ENCODE measurements at regions not wholly inside any gene's neighbourhood (a gene's known extent, or its start where the extent isn't known, plus 50 kb on each side); places are given as distances from the start of the nearest gene placed in this dataset.

DNA sequence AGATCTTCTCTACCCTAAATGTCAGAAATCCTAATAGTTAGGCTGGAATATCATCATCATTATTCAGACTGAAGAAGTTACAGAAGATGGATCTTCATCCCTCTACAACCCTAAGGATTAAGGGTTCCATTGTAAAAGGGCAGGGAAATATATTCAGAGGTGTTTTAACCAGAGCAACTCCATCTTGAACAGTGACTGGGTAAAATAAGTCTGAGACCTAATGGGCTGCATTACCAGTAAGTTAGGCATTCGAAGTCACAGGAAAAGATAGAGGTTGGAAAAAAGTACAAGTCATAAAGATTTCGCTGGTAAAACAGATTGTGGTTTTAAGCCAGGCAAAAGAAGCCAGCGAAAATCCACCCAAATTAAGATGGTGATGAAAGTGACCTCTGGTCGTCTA is 968.7 kb downstream of the CNTNAP5 start:
- DNase-seq, result no peak
- no peaks in the 10 kb centered on the region for H3K4me1 Mint-ChIP-seq (ENCODE audit: low read depth)
- TF ChIP-seq, protein P1, sequence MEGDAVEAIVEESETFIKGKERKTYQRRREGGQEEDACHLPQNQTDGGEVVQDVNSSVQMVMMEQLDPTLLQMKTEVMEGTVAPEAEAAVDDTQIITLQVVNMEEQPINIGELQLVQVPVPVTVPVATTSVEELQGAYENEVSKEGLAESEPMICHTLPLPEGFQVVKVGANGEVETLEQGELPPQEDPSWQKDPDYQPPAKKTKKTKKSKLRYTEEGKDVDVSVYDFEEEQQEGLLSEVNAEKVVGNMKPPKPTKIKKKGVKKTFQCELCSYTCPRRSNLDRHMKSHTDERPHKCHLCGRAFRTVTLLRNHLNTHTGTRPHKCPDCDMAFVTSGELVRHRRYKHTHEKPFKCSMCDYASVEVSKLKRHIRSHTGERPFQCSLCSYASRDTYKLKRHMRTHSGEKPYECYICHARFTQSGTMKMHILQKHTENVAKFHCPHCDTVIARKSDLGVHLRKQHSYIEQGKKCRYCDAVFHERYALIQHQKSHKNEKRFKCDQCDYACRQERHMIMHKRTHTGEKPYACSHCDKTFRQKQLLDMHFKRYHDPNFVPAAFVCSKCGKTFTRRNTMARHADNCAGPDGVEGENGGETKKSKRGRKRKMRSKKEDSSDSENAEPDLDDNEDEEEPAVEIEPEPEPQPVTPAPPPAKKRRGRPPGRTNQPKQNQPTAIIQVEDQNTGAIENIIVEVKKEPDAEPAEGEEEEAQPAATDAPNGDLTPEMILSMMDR (IDR thresholded peaks at IDR 0.05), result no peak
- no peaks in the 10 kb centered on the region for H3K27me3 Mint-ChIP-seq (ENCODE audit: insufficient read depth)
- peaks cover 44% of the 10 kb centered on the region for H3K9me3 Mint-ChIP-seq
- H3K27ac Mint-ChIP-seq, result no peak overlapping the region
- 0 out of 2 replicates have a peak, but pooled peaks cover 5% of the 10 kb centered on the region for H3K36me3 Mint-ChIP-seq (ENCODE audit: low read depth)
- H3K4me3 Mint-ChIP-seq, result no peak overlapping the region

DNA sequence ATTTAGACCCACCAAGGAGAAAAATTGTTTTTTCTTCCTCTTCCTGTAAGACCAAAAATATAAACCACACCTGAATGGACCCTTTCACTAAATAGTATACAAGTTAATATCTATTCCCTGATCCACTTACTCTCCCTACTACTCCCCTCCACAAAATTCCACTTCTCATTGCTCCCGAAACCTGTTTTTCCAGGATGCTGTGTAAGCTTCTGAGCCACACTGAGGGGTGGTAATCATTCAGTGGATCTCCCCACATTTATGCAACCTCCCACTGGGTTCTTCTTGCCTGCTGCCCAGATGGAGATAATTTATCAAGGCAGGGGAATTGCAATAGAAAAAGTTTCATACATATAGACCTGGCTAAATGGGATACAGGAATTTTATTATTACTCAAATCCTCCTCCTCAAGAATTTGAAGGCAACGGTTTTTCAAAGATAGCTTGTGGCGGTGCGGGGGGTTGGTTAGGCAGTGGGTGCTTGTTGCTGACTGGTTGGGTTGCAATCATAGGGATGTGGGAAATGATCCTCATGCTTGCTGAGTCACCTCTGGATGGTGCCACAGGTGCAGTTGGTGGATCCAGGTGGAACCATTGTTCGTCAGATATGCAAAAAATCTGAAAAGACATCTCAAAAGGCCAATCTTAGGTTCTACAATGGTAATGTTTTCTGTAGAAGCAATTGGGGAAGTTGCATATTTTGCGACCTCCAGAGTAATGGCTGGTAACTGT is 970.3 kb downstream of the CNTNAP5 start:
- Mint-ChIP-seq H3K4me3 (no peak overlapping the region), H3K36me3 (ENCODE audit: low read depth) (0 out of 2 replicates have a peak, but pooled peaks cover 5% of the 10 kb centered on the region), H3K9me3 (peaks cover 36% of the 10 kb centered on the region), H3K4me1 (ENCODE audit: low read depth) (no peaks in the 10 kb centered on the region), H3K27ac (no peak overlapping the region), H3K27me3 (ENCODE audit: insufficient read depth) (no peaks in the 10 kb centered on the region)
- TF ChIP-seq, protein P1 (IDR thresholded peaks at IDR 0.05), result no peak
- no peak for DNase-seq

DNA sequence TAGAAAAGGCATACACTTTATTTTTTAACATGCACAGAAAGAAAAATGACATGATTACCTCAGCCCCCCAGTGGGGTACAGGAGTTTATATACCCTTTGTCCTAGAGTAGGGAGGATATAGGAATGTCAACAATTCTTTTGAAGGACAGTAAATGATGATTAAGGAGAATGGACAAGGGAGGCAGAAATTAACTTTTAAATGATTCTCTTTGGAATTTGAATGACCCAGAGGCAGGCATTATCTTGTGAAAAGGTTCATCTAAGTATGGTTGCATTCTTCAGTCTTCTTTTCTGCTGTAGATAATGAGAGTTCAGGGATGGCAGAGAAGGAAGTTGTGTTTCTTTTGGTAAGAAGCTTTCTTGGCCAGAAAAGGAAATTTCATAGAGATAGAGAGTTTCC is 971.3 kb downstream of the CNTNAP5 start:
- H3K9me3 Mint-ChIP-seq, result peaks cover 36% of the 10 kb centered on the region
- no peaks in the 10 kb centered on the region for H3K4me1 Mint-ChIP-seq (ENCODE audit: low read depth)
- DNase-seq, result no peak
- H3K4me3 Mint-ChIP-seq, result no peak overlapping the region
- H3K36me3 Mint-ChIP-seq (ENCODE audit: low read depth), result 0 out of 2 replicates have a peak, but pooled peaks cover 5% of the 10 kb centered on the region
- H3K27me3 Mint-ChIP-seq (ENCODE audit: insufficient read depth), result no peaks in the 10 kb centered on the region
- H3K27ac Mint-ChIP-seq, result no peak overlapping the region
- TF ChIP-seq, protein P1 (IDR thresholded peaks at IDR 0.05), result no peak

DNA sequence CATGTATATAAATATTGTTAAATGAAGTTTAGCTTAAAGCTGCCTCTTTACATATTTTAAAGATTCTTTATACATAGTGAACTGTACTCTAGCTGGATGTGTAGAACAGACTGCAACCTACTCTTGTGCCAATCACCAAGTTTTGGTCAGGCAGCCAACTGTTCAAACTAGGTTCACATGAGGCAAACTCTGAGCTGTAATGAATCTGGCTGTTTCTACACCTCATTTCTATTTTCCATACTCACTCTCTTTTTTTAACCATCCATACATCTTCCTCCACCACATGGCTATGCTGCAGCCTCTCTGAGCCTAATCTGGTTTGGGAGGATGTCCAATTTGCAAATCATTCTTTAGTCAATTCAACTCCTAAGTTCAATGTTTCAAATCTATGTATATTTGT is 974.8 kb downstream of the CNTNAP5 start:
- Mint-ChIP-seq H3K4me1 (ENCODE audit: low read depth) (no peaks in the 10 kb centered on the region), H3K9me3 (peaks cover 31% of the 10 kb centered on the region), H3K27me3 (ENCODE audit: insufficient read depth) (no peaks in the 10 kb centered on the region), H3K4me3 (no peak overlapping the region), H3K27ac (no peak overlapping the region), H3K36me3 (ENCODE audit: low read depth) (0 out of 2 replicates have a peak, but pooled peaks cover 5% of the 10 kb centered on the region)
- DNase-seq, result no peak
- TF ChIP-seq, protein P1 (IDR thresholded peaks at IDR 0.05), result no peak

DNA sequence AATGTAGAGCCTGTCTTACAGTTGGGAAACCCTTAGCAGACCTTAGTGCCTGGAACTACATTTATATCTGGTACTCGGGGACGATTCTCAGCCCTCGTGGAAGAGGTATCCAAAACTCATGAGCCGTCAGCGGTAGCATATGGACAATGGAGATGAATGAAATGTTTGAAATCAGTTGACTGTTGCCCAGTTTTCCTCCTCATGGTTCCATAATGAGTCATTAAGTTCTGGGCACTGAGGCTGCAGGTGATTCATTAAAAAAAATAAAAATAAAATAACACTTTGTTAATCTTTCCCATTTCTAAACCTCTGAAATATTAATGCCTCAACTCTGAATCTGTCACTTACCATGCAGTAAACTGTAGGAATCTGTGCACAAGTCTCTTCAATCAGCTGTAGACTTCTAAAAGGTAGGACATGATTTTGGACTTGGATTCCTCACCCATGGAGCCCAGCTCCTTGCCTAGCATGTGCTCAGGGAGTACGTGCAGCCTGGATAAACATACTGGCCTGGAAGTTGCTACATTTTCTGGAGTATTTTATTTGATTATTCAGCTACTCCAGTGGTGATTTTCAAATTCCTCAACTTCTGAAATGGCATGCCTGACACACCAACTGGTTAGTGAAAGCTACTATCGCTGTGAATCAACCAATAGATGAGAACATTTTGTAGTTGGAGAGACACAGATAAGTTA is 979.2 kb downstream of the CNTNAP5 start:
- Mint-ChIP-seq H3K4me1 (ENCODE audit: low read depth) (no peaks in the 10 kb centered on the region), H3K4me3 (no peak overlapping the region), H3K27ac (no peak overlapping the region), H3K36me3 (ENCODE audit: low read depth) (no peaks in the 10 kb centered on the region), H3K27me3 (ENCODE audit: insufficient read depth) (no peaks in the 10 kb centered on the region), H3K9me3 (peaks cover under 1% of the 10 kb centered on the region)
- no peak for DNase-seq
- TF ChIP-seq, protein P1 (IDR thresholded peaks at IDR 0.05), result no peak
